HG03060 (cell line): ENCODE measurements at regions not wholly inside any gene's neighbourhood (a gene's known extent, or its start where the extent isn't known, plus 50 kb on each side); places are given as distances from the start of the nearest gene placed in this dataset.
"Not testable (repeated sequence)": the region's sequence is repeated elsewhere in the genome, so short reads cannot be mapped to it uniquely, and the experiment has no call there.

ENCODE experiments used
- ATAC-seq: cut with Tn5 transposase; IDR thresholded peaks from one replicate; pipeline ENCODE4 v1.9.1; 2021; ENCODE audit warnings: low read depth, moderate number of reproducible peaks; ENCODE audit not compliant: unreplicated experiment

DNA sequence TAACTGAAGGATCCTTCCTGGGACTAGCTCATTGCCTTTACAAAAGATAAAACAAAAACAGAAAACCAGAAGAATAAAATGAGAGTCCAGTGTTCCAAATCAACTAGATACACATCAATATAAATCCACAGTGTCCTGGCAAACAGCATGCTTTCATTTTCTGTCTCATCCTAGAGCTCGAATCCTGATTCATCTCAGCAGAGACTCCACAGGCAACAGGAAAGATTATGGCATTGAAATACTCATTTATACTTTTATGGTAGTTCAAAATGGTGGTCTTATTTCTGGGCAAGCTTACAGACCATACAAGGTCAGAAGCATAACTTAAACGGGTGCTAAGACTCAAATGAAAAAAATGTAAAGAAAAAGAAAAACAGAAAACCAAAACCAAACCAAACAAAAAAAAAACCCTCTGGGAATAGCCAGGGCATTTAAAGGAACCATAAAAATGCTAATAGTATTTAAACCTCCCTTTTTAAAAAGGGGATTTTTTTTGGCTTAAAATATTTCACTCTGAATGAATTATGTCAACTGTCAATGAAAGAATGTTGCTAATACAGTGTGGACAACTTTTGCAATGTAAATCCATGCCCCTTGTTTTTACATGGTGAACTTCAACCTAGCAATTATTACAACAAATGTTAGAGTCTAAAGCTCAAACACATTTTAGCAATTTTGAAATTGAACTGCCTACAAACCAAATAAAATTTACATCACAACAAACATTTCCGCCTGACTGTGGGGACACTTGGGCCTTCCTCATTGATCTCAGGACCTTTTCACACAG, 57.9 kb downstream of the GPR101 start:
- ATAC-seq = no peak

GRCh38 chrX:136967966-136968365, 65.8 kb downstream of the GPR101 start:
- ATAC-seq = no peak

- no peak for ATAC-seq
These were observed 69.8 kb downstream of the GPR101 start for GRCh38 chrX:136963973-136964372.

- ATAC-seq = no peak
These were observed 72.1 kb downstream of the GPR101 start for GRCh38 chrX:136961594-136962135.

DNA sequence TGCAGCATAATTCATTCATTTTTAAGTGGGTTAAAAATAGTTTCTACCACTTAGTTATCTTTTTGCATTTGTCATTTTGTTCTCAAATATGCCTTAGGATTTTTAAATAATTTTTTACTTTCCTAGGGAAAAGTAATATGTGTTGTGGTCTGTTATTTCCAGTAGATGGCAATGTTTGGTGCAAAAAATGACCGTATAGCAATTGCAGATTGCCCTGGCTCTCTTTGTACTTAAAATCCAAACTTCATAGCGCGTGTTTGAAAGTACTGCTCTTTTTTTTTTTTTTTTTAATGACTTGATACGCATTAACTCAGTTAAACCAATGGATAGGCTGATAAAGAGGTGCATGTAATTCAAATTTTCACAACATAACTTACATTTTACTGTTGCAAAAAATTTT, 74.4 kb upstream of the RBMX start:
- no peak for ATAC-seq

DNA sequence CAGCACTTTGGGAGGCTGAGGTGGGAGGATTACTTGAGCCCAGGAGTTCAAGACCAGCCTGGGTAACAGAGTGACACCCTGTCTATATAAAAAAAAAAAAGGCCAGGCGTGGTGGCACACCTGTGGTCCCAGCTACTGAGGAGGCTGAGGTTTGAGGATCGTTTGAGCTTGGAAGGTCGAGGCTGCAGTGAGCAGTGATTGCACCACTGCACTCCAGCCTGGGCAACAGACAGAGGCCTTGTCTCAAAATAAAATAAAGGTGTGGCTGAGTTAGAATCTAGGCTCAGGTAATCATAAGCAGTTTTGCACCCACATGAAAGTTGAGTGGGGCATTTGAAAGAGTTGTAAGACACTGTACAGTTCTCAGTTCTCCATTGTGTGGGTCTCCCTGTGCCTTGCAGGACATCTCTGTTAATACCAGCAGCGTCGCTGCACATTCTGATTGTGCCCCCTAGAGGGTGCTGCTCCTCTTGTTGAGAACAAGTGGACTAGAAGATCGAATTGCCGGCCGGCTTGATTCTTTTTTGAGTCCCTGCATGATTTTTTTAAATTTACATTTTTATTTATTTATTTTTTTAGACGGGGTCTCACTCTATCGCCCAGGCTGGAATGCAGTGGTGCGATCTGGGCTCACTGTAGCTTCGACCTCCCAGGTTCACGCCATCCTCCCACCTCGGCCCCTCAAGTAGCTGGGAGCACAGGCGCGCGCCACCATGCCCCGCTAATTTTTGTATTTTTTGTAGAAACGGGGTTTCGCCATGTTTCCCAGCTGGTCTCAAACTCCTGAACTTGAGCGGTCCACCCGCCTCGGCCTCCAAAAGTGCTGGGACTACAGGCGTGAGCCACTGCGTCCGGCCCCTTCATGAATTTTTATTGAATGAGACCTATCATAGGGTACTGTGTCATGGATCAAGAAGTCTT, 73.6 kb upstream of the RBMX start:
- ATAC-seq = peak; percentile 94

GRCh38 chrX:136950211-136950610, 69.7 kb upstream of the RBMX start:
- ATAC-seq = no peak

GRCh38 chrX:136941396-136942337, 61.1 kb upstream of the RBMX start:
- ATAC-seq = no peak

DNA sequence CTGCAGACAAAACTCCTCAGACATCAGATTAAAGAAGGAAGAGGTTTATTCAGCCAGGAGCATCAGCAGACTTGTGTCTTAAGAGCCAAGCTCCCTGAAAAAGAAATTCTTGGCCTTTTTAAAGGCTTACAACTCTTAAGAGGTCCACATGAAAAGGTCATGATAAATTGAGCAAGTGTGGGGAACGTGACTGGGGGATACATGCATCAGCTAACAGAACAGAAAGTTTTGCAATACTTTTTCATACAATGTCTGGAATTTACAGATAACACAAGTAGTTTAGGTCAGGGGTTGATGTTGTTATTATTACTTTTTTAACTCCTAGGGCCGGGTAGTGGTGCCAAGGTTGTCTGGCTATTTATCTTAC, 55.6 kb upstream of the RBMX start:
- no peak for ATAC-seq

DNA sequence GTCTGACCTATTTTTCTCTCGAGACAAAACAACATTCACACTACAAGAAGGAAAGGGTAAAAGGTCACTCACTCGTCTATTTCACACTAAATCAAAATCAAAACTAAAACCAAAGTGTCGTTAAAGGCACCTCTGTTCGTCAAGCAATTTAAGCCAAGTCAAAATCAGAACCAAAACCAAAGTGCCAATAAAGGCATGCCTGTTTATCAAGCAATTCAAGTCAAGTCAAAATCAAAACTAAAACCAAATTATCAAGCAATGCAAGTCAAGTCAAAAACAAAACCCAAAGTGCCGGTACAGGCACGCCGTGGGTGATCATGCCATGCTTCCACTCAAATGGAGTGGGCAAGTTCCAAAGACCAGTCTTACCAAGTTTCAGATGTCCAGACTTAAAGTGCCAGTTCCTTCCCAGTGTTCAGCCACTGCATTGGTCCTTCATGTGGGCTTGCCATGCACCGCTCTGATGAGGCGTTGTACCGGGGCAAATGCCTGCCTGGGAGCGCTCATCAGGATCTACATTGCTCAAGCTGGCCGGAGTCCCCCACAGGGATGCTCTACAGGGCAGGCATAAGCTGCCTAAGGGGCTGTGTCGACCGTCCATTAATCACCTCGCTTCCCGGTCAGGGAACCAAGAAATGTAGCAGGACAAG, 55.1 kb upstream of the RBMX start:
- not testable (repeated sequence) for ATAC-seq

GRCh38 chrX:136934652-136935051, 54.1 kb upstream of the RBMX start:
- ATAC-seq = not testable (repeated sequence)

DNA sequence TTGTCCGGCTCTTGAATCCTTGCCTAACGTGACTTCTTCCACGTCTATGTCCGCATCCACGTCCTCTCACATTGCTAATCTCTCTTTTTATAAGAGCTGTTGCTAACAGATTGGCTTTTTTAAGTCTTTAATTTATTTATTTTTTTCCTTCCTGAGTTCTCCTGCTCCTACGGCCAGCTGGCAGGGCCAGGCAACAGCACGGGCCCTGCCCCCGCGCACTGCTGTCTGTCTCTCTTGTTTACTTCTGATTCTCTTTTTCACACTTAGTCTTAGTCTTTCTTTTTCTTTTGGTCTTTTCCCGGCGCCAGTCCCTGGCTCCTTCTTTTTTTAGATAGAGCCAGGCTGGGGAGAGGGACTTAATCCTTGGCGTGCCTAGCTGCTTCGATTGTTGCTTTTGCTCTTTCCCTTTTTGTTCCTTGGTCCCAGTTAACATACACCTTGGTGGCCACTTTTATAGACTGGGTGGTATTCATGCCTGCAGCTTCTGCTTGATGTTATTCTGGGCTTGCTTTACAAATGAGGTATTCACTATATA, 53.2 kb upstream of the RBMX start:
- no peak for ATAC-seq

DNA sequence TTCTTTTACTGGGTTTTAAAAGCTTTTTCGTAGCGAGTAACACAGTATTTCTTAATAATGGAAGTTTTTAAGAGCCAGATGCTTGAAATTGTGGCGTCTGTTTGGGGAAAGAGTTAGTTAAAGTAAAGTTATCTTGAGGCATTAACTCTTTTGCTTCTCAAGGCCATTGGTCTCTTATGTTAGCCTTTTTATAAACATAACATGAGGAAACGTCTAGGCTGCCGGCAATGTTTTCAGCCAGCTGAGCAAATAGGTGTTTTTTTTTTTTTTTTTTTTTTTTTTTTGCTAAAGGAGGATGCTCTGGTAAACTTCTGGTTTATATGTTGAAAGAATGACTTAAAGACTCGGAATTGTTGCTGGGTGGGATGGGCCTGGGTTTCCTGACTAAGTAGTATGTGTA, 51.1 kb upstream of the RBMX start:
- no peak for ATAC-seq
